ENCODE measurements at regions not wholly inside any gene's neighbourhood (a gene's known extent, or its start where the extent isn't known, plus 50 kb on each side); places are given as distances from the start of the nearest gene placed in this dataset.

DNA sequence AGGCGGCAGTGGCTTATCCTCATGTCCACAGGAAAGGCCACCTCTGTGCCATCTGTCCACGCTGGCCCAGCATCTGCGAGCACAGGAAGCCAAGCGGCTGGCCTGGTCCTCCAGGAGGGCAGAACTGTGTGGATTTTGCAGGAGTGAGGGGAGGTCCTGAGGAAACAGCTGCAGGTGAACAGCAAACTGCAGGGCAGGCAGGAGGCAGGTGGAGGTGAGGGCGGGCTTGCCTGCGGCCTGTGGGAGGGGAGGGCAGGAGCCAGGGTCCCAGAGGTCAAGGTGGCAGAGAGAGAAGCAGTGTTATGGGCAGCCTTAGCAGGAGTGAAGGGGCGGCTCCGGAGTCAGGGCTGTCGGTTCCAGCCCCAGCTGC lies 369.7 kb downstream of the SHANK2 start:
- Histone ChIP-seq H3K36me3 (no peaks in the 10 kb centered on the region), H3K4me1 (no peaks in the 10 kb centered on the region), H3K4me3 (no peak overlapping the region), H3K27me3 (ENCODE audit: low read depth) (no peaks in the 10 kb centered on the region), H3K27ac (no peak overlapping the region), H3K9me3 (no peaks in the 10 kb centered on the region)
- ATAC-seq: no peak
- TF ChIP-seq, protein P1, sequence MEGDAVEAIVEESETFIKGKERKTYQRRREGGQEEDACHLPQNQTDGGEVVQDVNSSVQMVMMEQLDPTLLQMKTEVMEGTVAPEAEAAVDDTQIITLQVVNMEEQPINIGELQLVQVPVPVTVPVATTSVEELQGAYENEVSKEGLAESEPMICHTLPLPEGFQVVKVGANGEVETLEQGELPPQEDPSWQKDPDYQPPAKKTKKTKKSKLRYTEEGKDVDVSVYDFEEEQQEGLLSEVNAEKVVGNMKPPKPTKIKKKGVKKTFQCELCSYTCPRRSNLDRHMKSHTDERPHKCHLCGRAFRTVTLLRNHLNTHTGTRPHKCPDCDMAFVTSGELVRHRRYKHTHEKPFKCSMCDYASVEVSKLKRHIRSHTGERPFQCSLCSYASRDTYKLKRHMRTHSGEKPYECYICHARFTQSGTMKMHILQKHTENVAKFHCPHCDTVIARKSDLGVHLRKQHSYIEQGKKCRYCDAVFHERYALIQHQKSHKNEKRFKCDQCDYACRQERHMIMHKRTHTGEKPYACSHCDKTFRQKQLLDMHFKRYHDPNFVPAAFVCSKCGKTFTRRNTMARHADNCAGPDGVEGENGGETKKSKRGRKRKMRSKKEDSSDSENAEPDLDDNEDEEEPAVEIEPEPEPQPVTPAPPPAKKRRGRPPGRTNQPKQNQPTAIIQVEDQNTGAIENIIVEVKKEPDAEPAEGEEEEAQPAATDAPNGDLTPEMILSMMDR (IDR thresholded peaks at IDR 0.05): no peak
- DNase-seq: no peak
- intact Hi-C loops (cut with DNase I): no loop called here

DNA sequence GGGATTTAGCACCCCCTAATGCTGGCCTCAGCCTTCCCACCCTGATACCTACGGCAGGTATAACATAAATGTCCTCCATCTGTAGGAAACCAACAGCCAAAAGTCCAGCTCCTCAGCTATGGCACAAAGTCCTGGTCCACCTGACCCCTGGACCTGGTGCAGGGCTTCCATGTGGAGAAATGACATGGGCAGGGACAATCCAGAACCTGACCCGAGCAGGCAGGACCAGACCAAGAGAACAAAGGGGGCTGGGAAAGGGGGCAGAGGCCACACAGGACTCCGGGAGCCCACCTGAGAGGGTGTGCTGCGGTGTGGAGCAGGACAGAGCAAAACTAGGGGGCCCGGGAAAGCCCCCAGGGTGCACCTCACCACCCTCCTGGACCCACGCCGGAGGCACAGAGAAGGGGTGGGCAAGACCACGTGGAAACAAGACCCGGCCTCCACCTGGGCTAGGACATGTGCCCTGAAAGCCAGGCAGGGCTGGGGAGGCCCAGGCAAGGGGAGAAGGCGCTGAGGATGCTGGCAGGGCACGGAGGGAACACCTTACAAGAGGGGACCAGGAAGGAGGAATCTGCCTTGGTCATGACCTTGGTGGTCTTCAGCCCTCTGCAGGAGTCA lies 368.9 kb downstream of the SHANK2 start:
- H3K4me3 ChIP-seq: no peak overlapping the region
- intact Hi-C loops (cut with DNase I): no loop called here
- no peaks in the 10 kb centered on the region for H3K4me1 ChIP-seq
- DNase-seq (no peak), ATAC-seq (no peak)
- TF ChIP-seq, protein P1 (IDR thresholded peaks at IDR 0.05): no peak
- H3K9me3 ChIP-seq: no peaks in the 10 kb centered on the region
- H3K27me3 ChIP-seq (ENCODE audit: low read depth): no peaks in the 10 kb centered on the region
- H3K27ac ChIP-seq: no peak overlapping the region
- no peaks in the 10 kb centered on the region for H3K36me3 ChIP-seq

DNA sequence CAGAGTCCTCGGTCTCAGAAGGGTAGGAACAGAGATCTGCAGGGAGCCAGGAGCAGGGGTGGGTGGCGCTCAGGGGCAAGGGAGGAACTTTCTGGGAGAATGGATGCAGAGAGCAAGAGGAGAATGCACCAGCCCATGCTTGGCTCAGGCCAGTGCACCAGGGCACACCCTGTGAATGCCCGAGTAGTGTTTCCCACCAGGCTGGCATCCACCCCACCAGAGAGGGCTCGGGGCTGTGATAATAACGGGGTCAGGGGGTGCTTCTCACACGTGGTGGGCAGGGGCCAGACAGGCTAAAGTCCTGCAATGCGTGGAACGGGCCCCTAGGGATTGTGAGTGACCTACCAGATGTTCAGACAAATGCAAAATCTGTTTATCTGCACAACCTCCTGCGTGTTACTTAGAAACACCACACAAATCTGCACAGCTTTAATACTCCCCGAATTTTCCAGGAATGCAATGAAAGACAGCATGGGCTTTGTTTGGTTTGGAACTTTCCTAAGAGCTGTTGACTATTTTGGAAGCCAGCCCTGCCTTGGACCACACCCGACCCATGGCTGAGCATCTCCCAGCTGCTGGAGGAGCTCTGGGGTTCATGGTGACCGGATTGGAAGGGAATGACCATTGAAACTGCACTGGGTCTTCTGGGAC lies 368.3 kb downstream of the SHANK2 start:
- H3K27me3 ChIP-seq (ENCODE audit: low read depth): no peaks in the 10 kb centered on the region
- intact Hi-C loops (cut with DNase I): no loop called here
- H3K9me3 ChIP-seq: no peaks in the 10 kb centered on the region
- TF ChIP-seq, protein P1 (IDR thresholded peaks at IDR 0.05): no peak
- H3K36me3 ChIP-seq: no peaks in the 10 kb centered on the region
- H3K27ac ChIP-seq: no peak overlapping the region
- H3K4me3 ChIP-seq: no peak overlapping the region
- ATAC-seq (no peak), DNase-seq (no peak)
- no peaks in the 10 kb centered on the region for H3K4me1 ChIP-seq

DNA sequence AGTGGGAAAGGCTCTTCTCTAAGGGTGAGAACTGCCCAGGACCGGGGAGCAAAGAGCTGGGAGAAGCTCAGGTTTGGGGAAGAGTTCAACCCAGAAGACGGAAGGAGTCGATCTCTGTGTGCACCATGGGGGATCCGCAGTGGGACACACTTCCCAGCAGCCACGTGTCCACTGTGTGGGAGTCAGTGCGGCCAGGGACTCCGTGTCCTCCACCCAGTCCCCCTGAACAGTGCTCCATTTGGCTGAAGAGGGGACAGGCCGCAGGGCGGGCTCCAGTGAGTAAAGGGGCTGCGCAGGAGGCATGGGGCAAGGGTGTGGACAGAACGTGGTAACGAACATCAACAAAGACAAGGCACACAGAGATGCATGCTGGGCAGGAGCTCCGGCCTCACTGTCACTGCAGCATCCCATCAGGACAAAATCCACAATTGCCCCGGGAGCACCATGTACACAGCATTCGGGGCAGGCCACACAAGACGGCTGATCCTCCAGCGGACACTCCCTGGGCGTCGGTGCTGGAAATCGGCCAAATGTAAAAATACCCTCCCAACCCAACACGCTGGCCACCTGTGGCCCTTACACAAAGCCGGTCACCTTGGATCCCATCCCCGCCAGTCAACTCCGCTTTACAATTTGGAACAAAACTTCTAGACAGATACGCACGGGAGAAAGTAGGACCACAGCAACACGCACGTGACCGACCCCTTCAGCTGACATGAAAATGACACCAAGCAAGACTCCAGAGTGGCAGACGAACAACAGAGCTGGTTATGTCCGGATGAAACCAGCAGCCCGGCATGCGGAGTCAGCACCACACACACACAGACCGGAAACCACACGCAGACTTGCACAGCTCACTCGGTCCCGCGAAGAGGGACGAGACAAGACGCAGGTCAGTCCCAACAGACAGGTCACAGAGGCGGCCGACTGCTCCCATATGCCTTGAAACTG lies 366.8 kb downstream of the SHANK2 start:
- Histone ChIP-seq H3K36me3 (no peaks in the 10 kb centered on the region), H3K27me3 (ENCODE audit: low read depth) (no peaks in the 10 kb centered on the region), H3K27ac (no peak overlapping the region), H3K4me1 (no peaks in the 10 kb centered on the region), H3K9me3 (no peaks in the 10 kb centered on the region), H3K4me3 (no peak overlapping the region)
- DNase-seq (no peak), ATAC-seq (no peak)
- TF ChIP-seq, protein P1 (IDR thresholded peaks at IDR 0.05): no peak
- intact Hi-C loops (cut with DNase I): no loop called here

DNA sequence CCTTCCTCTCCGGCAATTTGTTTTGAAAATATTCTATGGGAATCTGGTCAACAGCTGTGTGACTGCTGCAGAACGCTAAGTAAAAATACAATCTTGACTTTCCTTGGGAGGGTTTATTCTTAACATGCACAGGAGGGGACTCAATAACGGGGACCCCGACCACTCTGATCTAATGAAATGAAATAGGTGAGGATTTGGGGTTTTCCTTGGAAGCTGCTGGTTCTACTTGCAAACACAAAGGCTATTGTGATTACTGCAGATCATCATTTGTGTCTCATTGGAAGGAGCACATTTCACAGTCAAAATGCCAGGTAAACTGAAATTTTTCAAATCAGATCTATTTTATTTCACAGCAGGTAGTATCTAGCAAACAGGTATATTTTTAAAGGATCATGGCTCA lies 366.1 kb downstream of the SHANK2 start:
- TF ChIP-seq, protein P1 (IDR thresholded peaks at IDR 0.05): no peak
- no peak overlapping the region for H3K4me3 ChIP-seq

More for the DNA sequence above, 366.1 kb downstream of the SHANK2 start:
- Histone ChIP-seq H3K9me3 (no peaks in the 10 kb centered on the region), H3K27ac (no peak overlapping the region), H3K4me1 (no peaks in the 10 kb centered on the region), H3K36me3 (no peaks in the 10 kb centered on the region), H3K27me3 (ENCODE audit: low read depth) (no peaks in the 10 kb centered on the region)
- no peak for ATAC-seq
- no peak for DNase-seq
- intact Hi-C loops (cut with DNase I): no loop called here

Data from lower lobe of right lung (tissue), 2 donors.